GM23338 (cell line): ENCODE measurements at regions not wholly inside any gene's neighbourhood (a gene's known extent, or its start where the extent isn't known, plus 50 kb on each side); places are given as distances from the start of the nearest gene placed in this dataset.
"Not testable (repeated sequence)": the region's sequence is repeated elsewhere in the genome, so short reads cannot be mapped to it uniquely, and the experiment has no call there.

ENCODE experiments used
- ATAC-seq: fragments of 200-7000 bp; cut with Tn5 transposase; 3 replicates; pipeline ENCODE4 v1.9.1; 2020
- DNase-seq: peaks from one replicate; pipeline ENCODE4 v3.0.0-alpha.2; 2015; ENCODE audit warnings: low spot score
- H2AFZ ChIP-seq: fragments of 200-600 bp; sonication (generic); 2 replicates; pipeline ENCODE4 v1.8.0; 2016; ENCODE audit warnings: antibody characterized with exemption, mild to moderate bottlenecking, moderate library complexity
- H3F3A ChIP-seq: fragments of 200-600 bp; sonication (generic); replicated peaks from 2 replicates; pipeline ENCODE4 v1.8.0; 2017; ENCODE audit warnings: antibody characterized with exemption, mixed run types, low read depth
- H3K27ac ChIP-seq: fragments of 200-600 bp; sonication (generic); 2 replicates; pipeline ENCODE4 v1.6.1; 2016; ENCODE audit warnings: low read depth
- H3K27me3 ChIP-seq: fragments of 200-600 bp; sonication (generic); 2 replicates; pipeline ENCODE4 v1.8.0; 2016; ENCODE audit warnings: mild to moderate bottlenecking, mixed run types, moderate library complexity; ENCODE audit not compliant: insufficient read depth
- H3K36me3 ChIP-seq: fragments of 200-600 bp; sonication (generic); 2 replicates; pipeline ENCODE4 v1.8.0; 2016; ENCODE audit warnings: mild to moderate bottlenecking; ENCODE audit not compliant: insufficient read depth
- H3K4me1 ChIP-seq: fragments of 200-600 bp; sonication (generic); 2 replicates; pipeline ENCODE4 v1.8.0; 2016; ENCODE audit warnings: mild to moderate bottlenecking, moderate library complexity; ENCODE audit not compliant: insufficient read depth
- H3K4me2 ChIP-seq: fragments of 200-600 bp; sonication (generic); 2 replicates; pipeline ENCODE4 v1.7.1; 2017; ENCODE audit warnings: mixed run types
- H3K4me3 ChIP-seq: fragments of 200-600 bp; sonication (generic); 2 replicates; pipeline ENCODE4 v1.6.1; 2016; ENCODE audit warnings: mixed run types
- H3K79me2 ChIP-seq: fragments of 200-600 bp; sonication (generic); replicated peaks from 2 replicates; pipeline ENCODE4 v1.8.0; 2017; ENCODE audit warnings: mild to moderate bottlenecking; ENCODE audit not compliant: insufficient read depth
- H3K9me2 ChIP-seq: fragments of 200-600 bp; sonication (generic); 2 replicates; pipeline ENCODE4 v1.8.0; 2017; ENCODE audit not compliant: insufficient read depth
- H4K20me1 ChIP-seq: fragments of 200-600 bp; sonication (generic); replicated peaks from 2 replicates; pipeline ENCODE4 v1.8.0; 2017; ENCODE audit warnings: mild to moderate bottlenecking; ENCODE audit not compliant: insufficient read depth
- H3K27ac Mint-ChIP-seq: 2 replicates; pipeline ENCODE4 v1.8.0; 2020; ENCODE audit warnings: inconsistent platforms, mild to moderate bottlenecking, moderate library complexity, mixed read lengths
- H3K27me3 Mint-ChIP-seq: 3 replicates; pipeline ENCODE4 v1.8.0; 2022; ENCODE audit warnings: low read depth, mild to moderate bottlenecking, moderate library complexity, mixed read lengths, inconsistent platforms; ENCODE audit not compliant: insufficient read depth, poor library complexity
- H3K36me3 Mint-ChIP-seq: 3 replicates; pipeline ENCODE4 v1.8.0; 2021; ENCODE audit warnings: low read depth, mild to moderate bottlenecking, inconsistent platforms, moderate library complexity, mixed read lengths
- H3K4me1 Mint-ChIP-seq: 3 replicates; pipeline ENCODE4 v1.8.0; 2020; ENCODE audit warnings: mild to moderate bottlenecking, inconsistent platforms, mixed read lengths
- H3K4me3 Mint-ChIP-seq: 3 replicates; pipeline ENCODE4 v1.8.0; 2021; ENCODE audit warnings: moderate library complexity, mild to moderate bottlenecking, inconsistent platforms, mixed read lengths
- H3K9me3 Mint-ChIP-seq: 3 replicates; pipeline ENCODE4 v1.8.0; 2020; ENCODE audit warnings: moderate library complexity, mild to moderate bottlenecking, inconsistent platforms, mixed read lengths
- CREB1 ChIP-seq: fragments of 250-450 bp; sonication (Bioruptor Pico); IDR thresholded peaks from 2 replicates; pipeline ENCODE4 v1.5.0; 2020; ENCODE audit warnings: low read depth, mild to moderate bottlenecking, moderate library complexity
- EZH2 ChIP-seq: fragments of 200-600 bp; sonication (generic); IDR thresholded peaks from one replicate; pipeline ENCODE4 v1.8.0; 2017; ENCODE audit warnings: antibody characterized with exemption, mild to moderate bottlenecking, low read depth; ENCODE audit not compliant: unreplicated experiment
- NANOG ChIP-seq: IDR thresholded peaks from 2 replicates; pipeline ENCODE4 v1.6.1; 2016; ENCODE audit warnings: antibody characterized with exemption, borderline replicate concordance
- POLR2AphosphoS5 ChIP-seq: IDR thresholded peaks from 2 replicates; pipeline ENCODE4 v1.6.1; 2016; ENCODE audit warnings: antibody characterized with exemption, low read depth
- STAT1 ChIP-seq: IDR thresholded peaks from one replicate; pipeline ENCODE4 v1.6.1; 2016; ENCODE audit warnings: antibody characterized with exemption; ENCODE audit not compliant: unreplicated experiment
- TF ChIP-seq, protein P1 (sequence below), 2 experiments: fragments of 200-600 bp in 1 of 2; sonication (generic) in 1 of 2; conservative IDR thresholded peaks; 2 replicates each; pipeline versions ENCODE4 v1.5.1 to v1.6.1; 2016 to 2017; ENCODE audit warnings: antibody characterized with exemption in 2 of 2, low read depth in 2 of 2, mild to moderate bottlenecking in 2 of 2, moderate library complexity in 1 of 2
- TF ChIP-seq, protein P2 (sequence below): IDR thresholded peaks from one replicate; pipeline ENCODE4 v1.6.1; 2018; ENCODE audit warnings: antibody characterized with exemption; ENCODE audit not compliant: unreplicated experiment

DNA sequence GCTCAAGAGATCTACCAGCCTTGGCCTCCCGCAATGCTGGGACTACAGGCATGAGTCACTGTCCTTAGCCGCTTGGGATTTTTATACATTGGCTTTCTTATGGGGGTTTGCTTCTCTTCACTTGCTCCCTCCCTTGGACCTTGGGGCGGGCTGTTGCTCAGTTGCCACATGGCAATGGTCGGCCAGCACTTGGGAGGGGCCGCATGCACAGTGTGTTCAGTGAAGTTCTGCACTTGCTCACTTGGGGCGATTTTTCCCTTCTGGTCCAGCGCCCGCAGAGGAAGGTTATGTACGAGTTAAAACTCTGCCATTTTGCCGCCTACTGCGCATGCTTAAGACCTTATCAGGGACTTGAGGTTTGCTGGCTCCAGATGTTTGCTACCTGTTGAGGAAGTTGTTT lies 1367.6 kb upstream of the CDH8 start (continued):
- TF ChIP-seq, protein P1, sequence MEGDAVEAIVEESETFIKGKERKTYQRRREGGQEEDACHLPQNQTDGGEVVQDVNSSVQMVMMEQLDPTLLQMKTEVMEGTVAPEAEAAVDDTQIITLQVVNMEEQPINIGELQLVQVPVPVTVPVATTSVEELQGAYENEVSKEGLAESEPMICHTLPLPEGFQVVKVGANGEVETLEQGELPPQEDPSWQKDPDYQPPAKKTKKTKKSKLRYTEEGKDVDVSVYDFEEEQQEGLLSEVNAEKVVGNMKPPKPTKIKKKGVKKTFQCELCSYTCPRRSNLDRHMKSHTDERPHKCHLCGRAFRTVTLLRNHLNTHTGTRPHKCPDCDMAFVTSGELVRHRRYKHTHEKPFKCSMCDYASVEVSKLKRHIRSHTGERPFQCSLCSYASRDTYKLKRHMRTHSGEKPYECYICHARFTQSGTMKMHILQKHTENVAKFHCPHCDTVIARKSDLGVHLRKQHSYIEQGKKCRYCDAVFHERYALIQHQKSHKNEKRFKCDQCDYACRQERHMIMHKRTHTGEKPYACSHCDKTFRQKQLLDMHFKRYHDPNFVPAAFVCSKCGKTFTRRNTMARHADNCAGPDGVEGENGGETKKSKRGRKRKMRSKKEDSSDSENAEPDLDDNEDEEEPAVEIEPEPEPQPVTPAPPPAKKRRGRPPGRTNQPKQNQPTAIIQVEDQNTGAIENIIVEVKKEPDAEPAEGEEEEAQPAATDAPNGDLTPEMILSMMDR (conservative IDR thresholded peaks at IDR 0.05; ENCODE audit: low read depth in 2 of 2), result no peak

DNA sequence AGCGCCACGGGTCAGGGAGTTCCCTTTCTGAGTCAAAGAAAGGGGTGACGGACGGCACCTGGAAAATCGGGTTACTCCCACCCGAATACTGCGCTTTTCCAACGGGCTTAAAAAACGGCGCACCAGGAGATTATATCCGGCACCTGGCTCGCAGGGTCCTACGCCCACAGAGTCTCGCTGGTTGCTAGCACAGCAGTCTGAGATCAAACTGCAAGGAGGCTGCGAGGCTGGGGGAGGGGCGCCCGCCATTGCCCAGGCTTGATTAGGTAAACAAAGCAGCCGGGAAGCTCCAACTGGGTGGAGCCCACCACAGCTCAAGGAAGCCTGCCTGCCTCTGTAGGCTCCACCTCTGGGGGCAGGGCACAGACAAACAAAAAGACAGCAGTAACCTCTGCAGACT lies 1352.0 kb upstream of the CDH8 start:
- not testable (repeated sequence) for H3K27me3 ChIP-seq, H3K4me3 Mint-ChIP-seq, H3K27me3 Mint-ChIP-seq, H3K4me2 ChIP-seq, H3K4me1 Mint-ChIP-seq, H3F3A ChIP-seq, H3K9me2 ChIP-seq, H3K36me3 Mint-ChIP-seq, H3K27ac ChIP-seq, H3K36me3 ChIP-seq, H3K79me2 ChIP-seq, DNase-seq, H3K4me3 ChIP-seq, ATAC-seq, H4K20me1 ChIP-seq, H3K9me3 Mint-ChIP-seq, H3K4me1 ChIP-seq, H2AFZ ChIP-seq, H3K27ac Mint-ChIP-seq

DNA sequence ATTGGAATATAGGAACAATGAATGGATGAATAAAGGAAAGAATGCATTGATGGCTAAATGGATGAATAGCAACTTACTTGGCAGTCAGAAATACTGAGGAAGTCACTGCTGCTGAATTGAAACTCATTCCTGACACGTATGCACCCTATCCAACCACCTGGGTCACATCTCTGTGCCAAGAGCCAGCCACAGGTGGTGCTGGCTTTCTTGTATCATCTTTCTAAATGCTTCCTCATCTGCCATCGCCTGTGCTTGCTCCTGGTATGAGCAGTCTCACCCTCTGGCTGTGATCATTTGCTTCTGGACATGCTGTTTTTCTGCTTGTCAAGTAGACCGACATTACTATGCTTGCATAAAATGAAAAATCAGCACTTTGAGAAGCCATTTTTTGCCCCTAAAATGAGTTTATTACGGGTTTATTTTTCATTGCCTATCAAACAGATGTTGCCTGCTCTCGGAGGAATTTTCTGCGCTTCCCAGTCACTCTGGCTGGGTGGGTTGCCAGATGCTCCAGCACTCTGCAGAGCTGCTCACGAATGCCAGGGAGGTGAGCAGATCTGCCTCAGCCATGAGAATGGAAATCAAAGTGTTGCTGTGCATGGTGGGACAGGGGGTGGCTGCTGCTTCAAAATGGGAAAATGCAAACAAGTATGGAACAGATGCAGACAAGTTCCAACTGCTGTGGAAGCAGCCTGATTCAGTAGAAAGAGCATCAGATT lies 1349.6 kb upstream of the CDH8 start:
- no peak overlapping the region for H3K4me3 ChIP-seq
- no peaks in the 10 kb centered on the region for H3K79me2 ChIP-seq
- no peaks in the 10 kb centered on the region for H3K9me2 ChIP-seq
- H3K36me3 ChIP-seq, result no peaks in the 10 kb centered on the region
- no peaks in the 10 kb centered on the region for H4K20me1 ChIP-seq
- Mint-ChIP-seq H3K4me3 (no peak overlapping the region), H3K4me1 (no peaks in the 10 kb centered on the region; the same call in 2 of the 3 replicates), H3K27me3 (no peaks in the 10 kb centered on the region), H3K27ac (no peak overlapping the region; the same call in 1 of the 2 replicates), H3K36me3 (peaks cover 4% of the 10 kb centered on the region; the same call in 1 of the 3 replicates), H3K9me3 (peaks cover 6% of the 10 kb centered on the region; the same call in 1 of the 3 replicates)
- H3F3A ChIP-seq, result no peaks in the 10 kb centered on the region
- H3K27ac ChIP-seq, result no peak overlapping the region
- TF ChIP-seq POLR2AphosphoS5, result no peak
- TF ChIP-seq CREB1 (CRISPR knock-in tag), result no peak
- TF ChIP-seq, protein P2, sequence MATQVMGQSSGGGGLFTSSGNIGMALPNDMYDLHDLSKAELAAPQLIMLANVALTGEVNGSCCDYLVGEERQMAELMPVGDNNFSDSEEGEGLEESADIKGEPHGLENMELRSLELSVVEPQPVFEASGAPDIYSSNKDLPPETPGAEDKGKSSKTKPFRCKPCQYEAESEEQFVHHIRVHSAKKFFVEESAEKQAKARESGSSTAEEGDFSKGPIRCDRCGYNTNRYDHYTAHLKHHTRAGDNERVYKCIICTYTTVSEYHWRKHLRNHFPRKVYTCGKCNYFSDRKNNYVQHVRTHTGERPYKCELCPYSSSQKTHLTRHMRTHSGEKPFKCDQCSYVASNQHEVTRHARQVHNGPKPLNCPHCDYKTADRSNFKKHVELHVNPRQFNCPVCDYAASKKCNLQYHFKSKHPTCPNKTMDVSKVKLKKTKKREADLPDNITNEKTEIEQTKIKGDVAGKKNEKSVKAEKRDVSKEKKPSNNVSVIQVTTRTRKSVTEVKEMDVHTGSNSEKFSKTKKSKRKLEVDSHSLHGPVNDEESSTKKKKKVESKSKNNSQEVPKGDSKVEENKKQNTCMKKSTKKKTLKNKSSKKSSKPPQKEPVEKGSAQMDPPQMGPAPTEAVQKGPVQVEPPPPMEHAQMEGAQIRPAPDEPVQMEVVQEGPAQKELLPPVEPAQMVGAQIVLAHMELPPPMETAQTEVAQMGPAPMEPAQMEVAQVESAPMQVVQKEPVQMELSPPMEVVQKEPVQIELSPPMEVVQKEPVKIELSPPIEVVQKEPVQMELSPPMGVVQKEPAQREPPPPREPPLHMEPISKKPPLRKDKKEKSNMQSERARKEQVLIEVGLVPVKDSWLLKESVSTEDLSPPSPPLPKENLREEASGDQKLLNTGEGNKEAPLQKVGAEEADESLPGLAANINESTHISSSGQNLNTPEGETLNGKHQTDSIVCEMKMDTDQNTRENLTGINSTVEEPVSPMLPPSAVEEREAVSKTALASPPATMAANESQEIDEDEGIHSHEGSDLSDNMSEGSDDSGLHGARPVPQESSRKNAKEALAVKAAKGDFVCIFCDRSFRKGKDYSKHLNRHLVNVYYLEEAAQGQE, result no peak
- no peak for TF ChIP-seq EZH2
- no peak for TF ChIP-seq STAT1
- no peak for TF ChIP-seq NANOG
- no peak for ATAC-seq
- H3K4me1 ChIP-seq, result no peaks in the 10 kb centered on the region
- 0 out of 2 replicates have a peak overlapping the region, but pooled peaks have one; percentile 52 for H2AFZ ChIP-seq
- no peak overlapping the region for H3K4me2 ChIP-seq
- H3K27me3 ChIP-seq, result no peaks in the 10 kb centered on the region
- no peak for DNase-seq
